Chondrocyte (in vitro differentiated cells): ENCODE measurements at regions not wholly inside any gene's neighbourhood (a gene's known extent, or its start where the extent isn't known, plus 50 kb on each side); places are given as distances from the start of the nearest gene placed in this dataset.
"Not testable (repeated sequence)": the region's sequence is repeated elsewhere in the genome, so short reads cannot be mapped to it uniquely, and the experiment has no call there.

Source experiments
- DNase-seq: peaks from one replicate; pipeline ENCODE4 v3.0.0; 2021; ENCODE audit warnings: mixed read lengths, low spot score
- H3K27ac Mint-ChIP-seq: one replicate; pipeline ENCODE4 v1.8.0; 2021; ENCODE audit warnings: mild to moderate bottlenecking, moderate library complexity, mixed read lengths; ENCODE audit not compliant: unreplicated experiment
- H3K27me3 Mint-ChIP-seq: 2 replicates; pipeline ENCODE4 v1.8.0; 2021; ENCODE audit warnings: low read depth, mixed read lengths
- H3K36me3 Mint-ChIP-seq: 2 replicates; pipeline ENCODE4 v1.8.0; 2021; ENCODE audit warnings: low read depth, mixed read lengths
- H3K4me1 Mint-ChIP-seq: 2 replicates; pipeline ENCODE4 v1.8.0; 2021; ENCODE audit warnings: low read depth, mild to moderate bottlenecking, mixed read lengths
- H3K4me3 Mint-ChIP-seq: one replicate; pipeline ENCODE4 v1.8.0; 2021; ENCODE audit warnings: mild to moderate bottlenecking, moderate library complexity, mixed read lengths; ENCODE audit not compliant: unreplicated experiment
- H3K9me3 Mint-ChIP-seq: 2 replicates; pipeline ENCODE4 v1.8.0; 2021; ENCODE audit warnings: low read depth, mixed read lengths
- CTCF ChIP-seq: fragments of 200-600 bp; sonication (generic); IDR thresholded peaks from 2 replicates; pipeline ENCODE4 v1.5.0; 2021; ENCODE audit warnings: antibody characterized with exemption, mild to moderate bottlenecking, moderate library complexity

GRCh38 chr21:28688381-28688780 is 304.3 kb downstream of the LTN1 start:
- Mint-ChIP-seq H3K4me3 (no peak overlapping the region), H3K36me3 (no peaks in the 10 kb centered on the region), H3K27ac (no peak overlapping the region), H3K4me1 (no peaks in the 10 kb centered on the region), H3K27me3 (peaks cover 3% of the 10 kb centered on the region), H3K9me3 (no peaks in the 10 kb centered on the region)
- no peak for TF ChIP-seq CTCF
- DNase-seq, result no peak

- no peaks in the 10 kb centered on the region for H3K9me3 Mint-ChIP-seq
- no peak overlapping the region for H3K4me3 Mint-ChIP-seq
- H3K27me3 Mint-ChIP-seq, result peaks cover 3% of the 10 kb centered on the region
- no peaks in the 10 kb centered on the region for H3K36me3 Mint-ChIP-seq
- no peak for DNase-seq
- TF ChIP-seq CTCF, result no peak
- no peak overlapping the region for H3K27ac Mint-ChIP-seq
- H3K4me1 Mint-ChIP-seq, result no peaks in the 10 kb centered on the region
Measured at GRCh38 chr21:28687586-28687985, 305.1 kb downstream of the LTN1 start.

- no peak for DNase-seq
- H3K4me1 Mint-ChIP-seq, result no peaks in the 10 kb centered on the region
- H3K27ac Mint-ChIP-seq, result no peak overlapping the region
- H3K27me3 Mint-ChIP-seq, result no peaks in the 10 kb centered on the region
- no peak overlapping the region for H3K4me3 Mint-ChIP-seq
- no peak for TF ChIP-seq CTCF
- no peaks in the 10 kb centered on the region for H3K36me3 Mint-ChIP-seq
- H3K9me3 Mint-ChIP-seq, result peaks cover 4% of the 10 kb centered on the region
Measured at GRCh38 chr21:28683982-28684752, 308.5 kb downstream of the LTN1 start.

- not testable (repeated sequence) for H3K4me1 Mint-ChIP-seq, H3K36me3 Mint-ChIP-seq, DNase-seq, H3K4me3 Mint-ChIP-seq, H3K9me3 Mint-ChIP-seq, H3K27me3 Mint-ChIP-seq, H3K27ac Mint-ChIP-seq
Measured at GRCh38 chr21:28682884-28683283, 309.8 kb downstream of the LTN1 start.

GRCh38 chr21:28677096-28677495 is 315.6 kb downstream of the LTN1 start:
- H3K36me3 Mint-ChIP-seq, H3K27me3 Mint-ChIP-seq, DNase-seq, H3K27ac Mint-ChIP-seq, H3K4me3 Mint-ChIP-seq: not testable (repeated sequence)
- Mint-ChIP-seq H3K9me3 (peaks cover 11% of the 10 kb centered on the region), H3K4me1 (peaks cover 13% of the 10 kb centered on the region)

- Mint-ChIP-seq H3K36me3 (peaks cover 4% of the 10 kb centered on the region), H3K9me3 (peaks cover 11% of the 10 kb centered on the region), H3K4me3 (no peak overlapping the region), H3K27ac (no peak overlapping the region), H3K27me3 (peaks cover 7% of the 10 kb centered on the region), H3K4me1 (peaks cover 13% of the 10 kb centered on the region)
- no peak for TF ChIP-seq CTCF
- DNase-seq, result no peak
Measured at GRCh38 chr21:28675331-28676041, 317.2 kb downstream of the LTN1 start.
